GM10266 (cell line): ENCODE measurements at regions not wholly inside any gene's neighbourhood (a gene's known extent, or its start where the extent isn't known, plus 50 kb on each side); places are given as distances from the start of the nearest gene placed in this dataset.
"Not testable (repeated sequence)": the region's sequence is repeated elsewhere in the genome, so short reads cannot be mapped to it uniquely, and the experiment has no call there.

Source experiments
- DNase-seq: peaks from one replicate; pipeline ENCODE4 v3.0.0; 2012; ENCODE audit errors: extremely low spot score
- CTCF ChIP-seq: IDR thresholded peaks from 2 replicates; pipeline ENCODE4 v1.5.1; 2012; ENCODE audit warnings: mild to moderate bottlenecking, low read depth; ENCODE audit not compliant: control insufficient read depth, insufficient read depth; ENCODE audit errors: missing control alignments

GRCh38 chrX:73916489-73916888 is 64.0 kb upstream of the XIST start:
- no peak for TF ChIP-seq CTCF
- DNase-seq = no peak

GRCh38 chrX:73914792-73915191 is 62.3 kb upstream of the XIST start:
- DNase-seq = not testable (repeated sequence)

GRCh38 chrX:73913580-73913979 is 61.1 kb upstream of the XIST start:
- DNase-seq = no peak
- TF ChIP-seq CTCF = no peak

GRCh38 chrX:73911946-73912345 is 59.4 kb upstream of the XIST start:
- DNase-seq = not testable (repeated sequence)

- DNase-seq = not testable (repeated sequence)
These were observed 53.3 kb upstream of the XIST start for GRCh38 chrX:73905749-73906374.

- TF ChIP-seq CTCF = no peak
- DNase-seq = no peak
These were observed 51.4 kb upstream of the XIST start for GRCh38 chrX:73903941-73904340.
